ENCODE measurements at regions not wholly inside any gene's neighbourhood (a gene's known extent, or its start where the extent isn't known, plus 50 kb on each side); places are given as distances from the start of the nearest gene placed in this dataset.

DNA sequence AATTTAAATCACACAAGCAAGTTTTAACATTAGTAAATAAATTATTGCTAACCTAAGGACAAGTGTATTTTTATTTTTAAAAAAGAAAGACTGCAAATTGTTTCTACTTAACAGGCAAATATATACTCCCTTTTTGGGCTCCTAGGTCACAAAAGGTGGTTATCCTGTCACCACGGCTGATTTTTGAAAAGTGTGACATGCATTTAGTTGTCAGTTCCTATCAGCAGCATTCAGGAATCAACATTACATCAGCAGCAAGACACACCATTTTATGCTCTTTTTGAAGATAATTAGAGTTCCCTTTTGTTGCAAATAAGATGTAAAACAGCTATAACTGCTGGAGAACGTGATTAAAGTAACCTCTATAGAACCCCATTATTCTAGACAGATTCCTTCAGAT is 357.5 kb upstream of the TMCO5A start:
- TF ChIP-seq, protein P1, sequence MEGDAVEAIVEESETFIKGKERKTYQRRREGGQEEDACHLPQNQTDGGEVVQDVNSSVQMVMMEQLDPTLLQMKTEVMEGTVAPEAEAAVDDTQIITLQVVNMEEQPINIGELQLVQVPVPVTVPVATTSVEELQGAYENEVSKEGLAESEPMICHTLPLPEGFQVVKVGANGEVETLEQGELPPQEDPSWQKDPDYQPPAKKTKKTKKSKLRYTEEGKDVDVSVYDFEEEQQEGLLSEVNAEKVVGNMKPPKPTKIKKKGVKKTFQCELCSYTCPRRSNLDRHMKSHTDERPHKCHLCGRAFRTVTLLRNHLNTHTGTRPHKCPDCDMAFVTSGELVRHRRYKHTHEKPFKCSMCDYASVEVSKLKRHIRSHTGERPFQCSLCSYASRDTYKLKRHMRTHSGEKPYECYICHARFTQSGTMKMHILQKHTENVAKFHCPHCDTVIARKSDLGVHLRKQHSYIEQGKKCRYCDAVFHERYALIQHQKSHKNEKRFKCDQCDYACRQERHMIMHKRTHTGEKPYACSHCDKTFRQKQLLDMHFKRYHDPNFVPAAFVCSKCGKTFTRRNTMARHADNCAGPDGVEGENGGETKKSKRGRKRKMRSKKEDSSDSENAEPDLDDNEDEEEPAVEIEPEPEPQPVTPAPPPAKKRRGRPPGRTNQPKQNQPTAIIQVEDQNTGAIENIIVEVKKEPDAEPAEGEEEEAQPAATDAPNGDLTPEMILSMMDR (IDR thresholded peaks at IDR 0.05) = no peak
- no peak for TF ChIP-seq POLR2A (IDR thresholded peaks at IDR 0.05)
